Activated CD8-positive, alpha-beta T cell treated with anti-CD3 and anti-CD28 coated beads for 36 hours (primary cell): ENCODE measurements at regions not wholly inside any gene's neighbourhood (a gene's known extent, or its start where the extent isn't known, plus 50 kb on each side); places are given as distances from the start of the nearest gene placed in this dataset.

Experiments
- ATAC-seq: fragments of 200-7000 bp; cut with Tn5 transposase; one replicate; pipeline ENCODE4 v1.10.0; 2021; ENCODE audit warnings: mild to moderate bottlenecking, moderate library complexity
- CTCF ChIA-PET: fragments of 350-600 bp; sonication (Branson Sonifier 250); formaldehyde crosslinking; loops from one replicate; lab custom pipeline; 2021; ENCODE audit warnings: antibody characterized with exemption; lab: Charles Lee
- POLR2A ChIA-PET: fragments of 350-600 bp; sonication (Branson Sonifier 250); formaldehyde crosslinking; loops from one replicate; lab custom pipeline; 2021; ENCODE audit warnings: antibody characterized with exemption; lab: Charles Lee
- DNase-seq: peaks from one replicate; pipeline ENCODE4 v3.0.0-alpha.2; 2020
- H3K27ac Mint-ChIP-seq: one replicate; pipeline ENCODE4 v1.8.0; 2021; ENCODE audit warnings: mild to moderate bottlenecking, mixed read lengths
- H3K27me3 Mint-ChIP-seq: one replicate; pipeline ENCODE4 v1.8.0; 2021; ENCODE audit warnings: mixed read lengths
- H3K36me3 Mint-ChIP-seq: one replicate; pipeline ENCODE4 v1.8.0; 2021; ENCODE audit warnings: low read depth, mixed read lengths
- H3K4me1 Mint-ChIP-seq: one replicate; pipeline ENCODE4 v1.8.0; 2021; ENCODE audit warnings: low read depth, mixed read lengths
- H3K4me3 Mint-ChIP-seq: one replicate; pipeline ENCODE4 v1.8.0; 2021; ENCODE audit warnings: mild to moderate bottlenecking, moderate library complexity, mixed read lengths
- H3K9me3 Mint-ChIP-seq: one replicate; pipeline ENCODE4 v1.8.0; 2021; ENCODE audit warnings: mixed read lengths
- CTCF ChIP-seq: fragments of 200-600 bp; IDR thresholded peaks from one replicate; pipeline ENCODE4 v1.8.0; 2022; ENCODE audit warnings: antibody characterized with exemption, mild to moderate bottlenecking
- intact Hi-C: fragments of 100-400 bp; cut with micrococcal nuclease; formaldehyde crosslinking; loops from one replicate; pipeline ENCODE4 v1.10.0; 2022

- TF ChIP-seq CTCF, result no peak
- H3K4me3 Mint-ChIP-seq, result peak overlapping the region; percentile 55
- ChIA-PET CTCF (interaction anchor here (0.7 to 5.7 kb wide), 24 partner anchors 8 to 287 kb away, joined by 3 to 35 read pairs (median 5); partner anchors contain the start of gene FYN), POLR2A (interaction anchor here (0.7 to 1.5 kb wide), 9 partner anchors 11 to 172 kb away, joined by 3 to 6 read pairs (median 3); no protein-coding TSS in a partner anchor)
- peak; percentile 32 for ATAC-seq
- peaks cover 54% of the 10 kb centered on the region for H3K4me1 Mint-ChIP-seq
- intact Hi-C loops, result loop anchor here (2.0 kb wide), 1 partner anchor 286 kb away; no protein-coding TSS in a partner anchor
- peak; percentile 43 for DNase-seq
- no peaks in the 10 kb centered on the region for H3K27me3 Mint-ChIP-seq
- no peaks in the 10 kb centered on the region for H3K36me3 Mint-ChIP-seq
- H3K27ac Mint-ChIP-seq, result peak overlapping the region; percentile 79
- H3K9me3 Mint-ChIP-seq, result peaks cover 2% of the 10 kb centered on the region
Measured at GRCh38 chr6:111996144-111996865, 57.6 kb upstream of the CCN6 start.

GRCh38 chr6:111997078-111997852 lies 56.6 kb upstream of the CCN6 start:
- Mint-ChIP-seq H3K9me3 (peaks cover 2% of the 10 kb centered on the region), H3K27ac (peak overlapping the region; percentile 79), H3K27me3 (no peaks in the 10 kb centered on the region), H3K36me3 (no peaks in the 10 kb centered on the region), H3K4me1 (peaks cover 47% of the 10 kb centered on the region), H3K4me3 (peak overlapping the region; percentile 55)
- ChIA-PET CTCF (interaction anchor here (0.7 to 5.7 kb wide), 28 partner anchors 10 to 288 kb away, joined by 3 to 35 read pairs (median 4); no protein-coding TSS in a partner anchor), POLR2A (interaction anchor here (0.7 to 1.5 kb wide), 9 partner anchors 10 to 173 kb away, joined by 3 to 6 read pairs (median 4); no protein-coding TSS in a partner anchor)
- ATAC-seq (peak; percentile 65), DNase-seq (peak; percentile 84)
- TF ChIP-seq CTCF, result peak; percentile 99
- intact Hi-C loops, result loop anchor here (2.0 kb wide), 1 partner anchor 286 kb away; no protein-coding TSS in a partner anchor

GRCh38 chr6:111997853-111998208 lies 56.1 kb upstream of the CCN6 start:
- H3K36me3 Mint-ChIP-seq, result no peaks in the 10 kb centered on the region

GRCh38 chr6:112002307-112002706 lies 51.6 kb upstream of the CCN6 start:
- no peak overlapping the region for H3K4me3 Mint-ChIP-seq
- TF ChIP-seq CTCF, result no peak
- no peak for DNase-seq
- ChIA-PET POLR2A (no interaction called here), CTCF (interaction anchor here (1.0 kb wide), 1 partner anchor 41 kb away, joined by 4 read pairs; no protein-coding TSS in a partner anchor)
- no peak for ATAC-seq
- H3K27ac Mint-ChIP-seq, result no peak overlapping the region
- H3K27me3 Mint-ChIP-seq, result no peaks in the 10 kb centered on the region
- intact Hi-C loops, result no loop called here
- H3K4me1 Mint-ChIP-seq, result peaks cover 4% of the 10 kb centered on the region
- H3K36me3 Mint-ChIP-seq, result no peaks in the 10 kb centered on the region
- no peaks in the 10 kb centered on the region for H3K9me3 Mint-ChIP-seq

More at GRCh38 chr6:111997853-111998208, 56.1 kb upstream of the CCN6 start:
- no peaks in the 10 kb centered on the region for H3K27me3 Mint-ChIP-seq
- no peak for ATAC-seq
- TF ChIP-seq CTCF, result no peak
- no peak overlapping the region for H3K27ac Mint-ChIP-seq
- POLR2A ChIA-PET, result interaction anchor here (1.0 to 1.3 kb wide), 2 partner anchors 20 to 160 kb away, joined by 3 to 6 read pairs; no protein-coding TSS in a partner anchor
- intact Hi-C loops, result loop anchor here (2.0 kb wide), 1 partner anchor 287 kb away; no protein-coding TSS in a partner anchor
- no peak overlapping the region for H3K4me3 Mint-ChIP-seq
- H3K4me1 Mint-ChIP-seq, result peaks cover 41% of the 10 kb centered on the region
- peaks cover 2% of the 10 kb centered on the region for H3K9me3 Mint-ChIP-seq
- CTCF ChIA-PET, result interaction anchor here (0.8 to 5.7 kb wide), 19 partner anchors 11 to 288 kb away, joined by 3 to 35 read pairs (median 5); no protein-coding TSS in a partner anchor
- no peak for DNase-seq
